Coronary artery (tissue), 2 donors: ENCODE measurements at regions not wholly inside any gene's neighbourhood (a gene's known extent, or its start where the extent isn't known, plus 50 kb on each side); places are given as distances from the start of the nearest gene placed in this dataset.
"Not testable (repeated sequence)": the region's sequence is repeated elsewhere in the genome, so short reads cannot be mapped to it uniquely, and the experiment has no call there.

Experiments
- DNase-seq: peaks from one replicate; pipeline ENCODE4 v3.0.0-alpha.2; 2017; ENCODE audit warnings: low spot score
- H3K27ac ChIP-seq, 2 donors: fragments of 200-600 bp; sonication (generic); one replicate each; pipeline ENCODE4 v1.5.1; 2016 to 2019
- H3K4me3 ChIP-seq: fragments of 200-600 bp; sonication (generic); 2 replicates; pipeline ENCODE4 v1.5.1; 2016; ENCODE audit warnings: mild to moderate bottlenecking, moderate library complexity
- TF ChIP-seq, protein P1 (sequence below): fragments of 200-600 bp; sonication (generic); IDR thresholded peaks from one replicate; pipeline ENCODE4 v1.5.1; 2019; ENCODE audit warnings: antibody characterized with exemption

DNA sequence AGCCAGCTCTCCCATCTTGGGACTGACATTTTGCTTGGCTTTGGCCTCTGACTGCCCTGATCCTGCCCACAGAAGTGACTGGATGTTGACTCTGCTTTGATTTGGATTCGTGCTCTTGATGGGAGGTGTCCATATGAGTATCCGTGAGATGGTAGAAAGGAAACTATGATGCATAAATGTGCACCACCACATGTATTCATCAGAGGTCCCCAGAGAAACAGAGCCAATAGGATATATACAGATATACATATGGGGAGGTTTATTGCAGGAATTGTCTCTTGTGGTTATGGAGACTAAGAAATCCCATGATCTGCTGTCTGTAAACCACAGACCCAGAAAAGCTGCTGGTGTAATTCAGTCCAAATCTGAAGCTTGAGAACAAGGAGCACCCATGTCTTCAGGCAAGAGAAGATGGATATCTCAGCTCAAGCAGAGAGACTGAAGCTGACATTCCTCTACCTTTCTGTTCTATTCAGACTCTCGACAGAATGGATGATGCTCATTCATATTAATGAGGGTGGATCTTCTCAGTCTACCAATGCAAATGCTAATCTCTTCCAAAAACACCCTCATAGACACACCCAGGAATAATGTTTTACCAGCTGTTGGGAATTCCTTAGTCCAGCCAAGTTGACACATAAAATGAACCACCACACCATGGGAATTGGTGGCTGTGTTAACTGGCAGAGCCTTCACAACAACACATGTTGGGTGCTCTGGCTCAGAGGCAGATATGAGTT lies 390.7 kb downstream of the CCSER2 start:
- Histone ChIP-seq H3K27ac (no peak overlapping the region), H3K4me3 (no peak overlapping the region)
- DNase-seq = no peak
- TF ChIP-seq, protein P1, sequence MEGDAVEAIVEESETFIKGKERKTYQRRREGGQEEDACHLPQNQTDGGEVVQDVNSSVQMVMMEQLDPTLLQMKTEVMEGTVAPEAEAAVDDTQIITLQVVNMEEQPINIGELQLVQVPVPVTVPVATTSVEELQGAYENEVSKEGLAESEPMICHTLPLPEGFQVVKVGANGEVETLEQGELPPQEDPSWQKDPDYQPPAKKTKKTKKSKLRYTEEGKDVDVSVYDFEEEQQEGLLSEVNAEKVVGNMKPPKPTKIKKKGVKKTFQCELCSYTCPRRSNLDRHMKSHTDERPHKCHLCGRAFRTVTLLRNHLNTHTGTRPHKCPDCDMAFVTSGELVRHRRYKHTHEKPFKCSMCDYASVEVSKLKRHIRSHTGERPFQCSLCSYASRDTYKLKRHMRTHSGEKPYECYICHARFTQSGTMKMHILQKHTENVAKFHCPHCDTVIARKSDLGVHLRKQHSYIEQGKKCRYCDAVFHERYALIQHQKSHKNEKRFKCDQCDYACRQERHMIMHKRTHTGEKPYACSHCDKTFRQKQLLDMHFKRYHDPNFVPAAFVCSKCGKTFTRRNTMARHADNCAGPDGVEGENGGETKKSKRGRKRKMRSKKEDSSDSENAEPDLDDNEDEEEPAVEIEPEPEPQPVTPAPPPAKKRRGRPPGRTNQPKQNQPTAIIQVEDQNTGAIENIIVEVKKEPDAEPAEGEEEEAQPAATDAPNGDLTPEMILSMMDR = no peak

DNA sequence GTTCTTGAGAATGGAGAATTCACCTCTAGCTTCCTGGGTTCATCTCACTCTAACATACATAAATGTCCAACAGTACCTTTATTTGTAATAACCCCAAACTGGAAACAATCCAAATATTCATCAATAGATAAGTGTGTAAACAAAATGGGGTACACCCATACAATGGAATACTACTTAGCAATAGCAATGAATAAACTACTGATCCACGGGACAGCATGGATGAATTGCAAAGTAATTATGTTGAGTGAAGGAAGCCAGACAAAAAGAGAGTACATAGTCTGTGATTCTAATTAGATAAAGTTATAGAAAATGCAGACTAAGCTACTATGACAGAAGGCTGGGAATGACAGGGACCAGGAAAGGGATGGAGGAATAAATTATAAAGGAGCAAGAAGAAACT lies 391.3 kb downstream of the CCSER2 start:
- no peak overlapping the region for H3K27ac ChIP-seq
- DNase-seq = no peak
- TF ChIP-seq, protein P1 = no peak
- H3K4me3 ChIP-seq = no peak overlapping the region

DNA sequence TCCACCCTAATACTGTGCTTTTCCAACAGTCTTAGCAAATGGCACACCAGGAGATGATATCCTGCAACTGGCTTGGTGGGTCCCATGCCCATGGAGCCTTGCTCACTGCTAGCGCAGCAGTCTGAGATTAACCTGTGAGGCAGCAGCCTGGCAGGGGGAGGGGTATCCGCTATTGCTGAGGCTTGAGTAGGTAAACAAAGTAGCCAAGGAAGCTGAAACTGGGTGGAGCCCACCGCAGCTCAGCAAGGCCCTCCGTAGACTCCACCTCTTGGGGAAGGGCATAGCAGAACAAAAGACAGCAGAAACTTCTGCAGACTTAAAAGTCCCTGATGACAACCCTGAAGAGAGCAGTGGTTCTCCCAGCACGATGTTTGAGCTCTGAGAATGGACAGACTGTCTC lies 399.0 kb downstream of the CCSER2 start:
- TF ChIP-seq, protein P1 = no peak
- Histone ChIP-seq H3K27ac (no peak overlapping the region), H3K4me3 (no peak overlapping the region)
- no peak for DNase-seq

DNA sequence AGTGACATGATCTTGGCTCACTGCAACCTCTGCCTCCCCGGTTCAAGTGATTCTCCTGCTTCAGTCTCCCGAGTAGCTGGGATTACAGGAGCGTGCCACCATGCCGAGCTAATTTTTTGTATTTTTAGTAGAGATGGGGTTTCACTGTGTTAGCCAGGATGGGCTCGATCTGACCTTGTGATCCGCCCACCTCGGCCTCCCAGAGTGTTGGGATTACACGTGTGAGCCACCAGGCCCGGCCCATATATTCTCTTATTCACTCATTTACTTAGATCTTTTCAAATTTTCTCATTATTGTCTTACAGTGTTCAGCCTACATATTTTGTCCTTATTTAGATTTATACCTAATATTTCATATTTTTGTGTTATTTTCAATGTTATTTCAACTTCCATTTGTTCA lies 410.7 kb downstream of the CCSER2 start:
- not testable (repeated sequence) for H3K4me3 ChIP-seq, H3K27ac ChIP-seq, DNase-seq

DNA sequence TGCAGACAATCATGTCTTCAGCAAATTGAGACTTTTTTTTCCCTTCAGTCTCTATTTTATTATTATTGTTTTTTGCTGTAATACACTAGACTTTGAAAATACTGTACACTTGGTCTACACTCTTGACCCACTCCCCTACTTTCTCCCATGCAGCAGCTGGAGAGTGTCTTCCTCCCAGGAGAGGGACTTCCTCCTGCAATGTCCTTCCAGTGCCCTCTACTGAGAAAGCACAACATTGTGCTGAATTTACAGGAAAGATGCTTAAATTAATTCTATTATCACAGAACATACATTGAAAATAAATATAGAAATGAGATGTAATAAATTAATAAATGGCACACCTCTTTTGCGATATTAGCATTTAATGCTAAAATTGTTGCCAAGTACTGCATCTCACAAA lies 411.3 kb downstream of the CCSER2 start:
- no peak for DNase-seq
- TF ChIP-seq, protein P1 = no peak
- H3K4me3 ChIP-seq = no peak overlapping the region

DNA sequence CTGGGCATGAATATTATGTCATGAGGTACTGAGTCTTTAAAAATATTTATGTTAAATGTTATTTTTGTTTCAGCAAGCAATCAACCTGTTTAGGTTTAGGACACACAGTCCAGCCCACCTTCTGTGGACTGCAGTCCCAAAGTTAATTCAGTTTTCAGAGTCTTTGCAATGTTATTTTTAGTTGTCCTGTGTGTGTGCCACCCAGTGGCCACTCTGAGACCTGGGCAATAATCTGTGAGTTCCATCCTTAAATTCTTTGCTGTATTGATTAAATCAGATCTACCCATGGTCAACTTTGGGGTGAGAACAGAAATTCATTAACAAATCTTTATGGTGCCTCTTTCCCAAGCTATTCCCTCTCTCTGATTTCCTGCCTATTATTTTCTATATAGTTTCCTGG lies 415.1 kb downstream of the CCSER2 start:
- H3K27ac ChIP-seq = no peak overlapping the region
- DNase-seq = no peak

More for the DNA sequence above, 411.3 kb downstream of the CCSER2 start:
- H3K27ac ChIP-seq = no peak overlapping the region

DNA sequence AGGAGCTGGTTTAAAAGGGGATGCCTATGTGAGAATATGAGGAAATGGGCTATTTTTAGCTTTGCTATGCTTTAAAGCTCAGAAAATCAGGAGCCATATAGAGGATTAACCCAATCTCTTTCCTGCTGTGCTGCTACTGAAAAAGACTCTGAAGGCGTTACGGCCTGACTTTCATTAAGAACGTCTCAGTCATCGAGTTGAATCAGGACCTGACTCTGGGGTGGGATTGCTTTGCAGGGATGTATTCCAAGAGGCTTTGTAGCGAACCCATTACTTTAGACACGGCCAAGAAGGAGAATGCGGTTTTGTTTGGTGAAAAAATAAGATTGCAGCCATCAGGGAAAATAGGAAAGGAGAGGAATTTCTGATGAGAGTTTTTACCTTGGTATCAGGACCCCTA lies 426.9 kb downstream of the CCSER2 start:
- H3K4me3 ChIP-seq = no peak overlapping the region
- TF ChIP-seq, protein P1 = no peak
- no peak for DNase-seq

More for the DNA sequence above, 415.1 kb downstream of the CCSER2 start:
- no peak overlapping the region for H3K4me3 ChIP-seq
- TF ChIP-seq, protein P1 = no peak

DNA sequence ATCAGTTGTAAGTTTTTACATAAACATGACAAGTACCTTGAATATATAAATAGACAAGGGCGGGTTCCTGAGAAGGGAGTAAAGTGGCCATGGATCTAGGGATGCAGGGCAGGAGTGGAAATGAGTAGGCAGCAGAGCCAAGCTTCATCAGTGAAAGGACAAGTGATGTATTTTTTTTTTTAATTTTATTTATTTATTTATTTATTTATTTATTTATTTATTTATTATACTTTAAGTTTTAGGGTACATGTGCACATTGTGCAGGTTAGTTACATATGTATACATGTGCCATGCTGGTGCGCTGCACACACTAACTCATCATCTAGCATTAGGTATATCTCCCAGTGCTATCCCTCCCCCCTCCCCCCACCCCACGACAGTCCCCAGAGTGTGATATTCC lies 428.3 kb downstream of the CCSER2 start:
- not testable (repeated sequence) for H3K4me3 ChIP-seq, DNase-seq, H3K27ac ChIP-seq

More for the DNA sequence above, 426.9 kb downstream of the CCSER2 start:
- no peak overlapping the region for H3K27ac ChIP-seq

DNA sequence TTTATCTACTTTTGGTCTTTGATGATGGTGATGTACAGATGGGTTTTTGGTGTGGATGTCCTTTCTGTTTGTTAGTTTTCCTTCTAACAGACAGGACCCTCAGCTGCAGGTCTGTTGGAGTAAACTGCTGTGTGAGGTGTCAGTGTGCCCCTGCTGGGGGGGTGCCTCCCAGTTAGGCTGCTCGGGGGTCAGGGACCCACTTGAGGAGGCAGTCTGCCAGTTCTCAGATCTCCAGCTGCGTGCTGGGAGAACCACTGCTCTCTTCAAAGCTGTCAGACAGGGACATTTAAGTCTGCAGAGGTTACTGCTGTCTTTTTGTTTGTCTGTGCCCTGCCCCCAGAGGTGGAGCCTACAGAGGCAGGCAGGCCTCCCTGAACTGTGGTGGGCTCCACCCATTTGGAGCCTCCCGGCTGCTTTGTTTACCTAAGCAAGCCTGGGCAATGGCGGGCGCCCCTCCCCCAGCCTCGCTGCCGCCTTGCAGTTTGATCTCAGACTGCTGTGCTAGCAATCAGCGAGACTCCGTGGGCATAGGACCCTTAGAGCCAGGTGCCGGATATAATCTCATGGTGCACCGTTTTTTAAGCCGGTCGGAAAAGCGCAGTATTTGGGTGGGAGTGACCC lies 433.7 kb downstream of the CCSER2 start:
- H3K4me3 ChIP-seq, H3K27ac ChIP-seq, DNase-seq: not testable (repeated sequence)
